AG04449 (cell line): ENCODE measurements at regions not wholly inside any gene's neighbourhood (a gene's known extent, or its start where the extent isn't known, plus 50 kb on each side); places are given as distances from the start of the nearest gene placed in this dataset.

ENCODE experiments used
- CTCF ChIA-PET: fragments of 350-600 bp; formaldehyde crosslinking; extraction: SDS; loops from one replicate; lab custom pipeline; 2021; ENCODE audit warnings: antibody characterized with exemption; lab: Yijun Ruan, JAX
- POLR2A ChIA-PET: fragments of 400-600, 350-600 bp; formaldehyde crosslinking; extraction: SDS; loops from one replicate; lab custom pipeline; 2020; ENCODE audit warnings: antibody characterized with exemption, inconsistent platforms; lab: Yijun Ruan, JAX
- DNase-seq: peaks from one replicate; pipeline ENCODE4 v3.0.0-alpha.2; 2010; ENCODE audit warnings: low read depth, low spot score
- H3K4me3 ChIP-seq: 2 replicates; pipeline ENCODE4 v1.5.1; 2011; ENCODE audit warnings: low read depth, mild to moderate bottlenecking, control low read depth, low read length
- TF ChIP-seq, protein P1 (sequence below): IDR thresholded peaks from one replicate; pipeline ENCODE4 v1.5.1; 2011; ENCODE audit warnings: mild to moderate bottlenecking, moderate library complexity, low read length, control low read depth, inconsistent platforms; ENCODE audit not compliant: insufficient read depth; ENCODE audit errors: missing control alignments

DNA sequence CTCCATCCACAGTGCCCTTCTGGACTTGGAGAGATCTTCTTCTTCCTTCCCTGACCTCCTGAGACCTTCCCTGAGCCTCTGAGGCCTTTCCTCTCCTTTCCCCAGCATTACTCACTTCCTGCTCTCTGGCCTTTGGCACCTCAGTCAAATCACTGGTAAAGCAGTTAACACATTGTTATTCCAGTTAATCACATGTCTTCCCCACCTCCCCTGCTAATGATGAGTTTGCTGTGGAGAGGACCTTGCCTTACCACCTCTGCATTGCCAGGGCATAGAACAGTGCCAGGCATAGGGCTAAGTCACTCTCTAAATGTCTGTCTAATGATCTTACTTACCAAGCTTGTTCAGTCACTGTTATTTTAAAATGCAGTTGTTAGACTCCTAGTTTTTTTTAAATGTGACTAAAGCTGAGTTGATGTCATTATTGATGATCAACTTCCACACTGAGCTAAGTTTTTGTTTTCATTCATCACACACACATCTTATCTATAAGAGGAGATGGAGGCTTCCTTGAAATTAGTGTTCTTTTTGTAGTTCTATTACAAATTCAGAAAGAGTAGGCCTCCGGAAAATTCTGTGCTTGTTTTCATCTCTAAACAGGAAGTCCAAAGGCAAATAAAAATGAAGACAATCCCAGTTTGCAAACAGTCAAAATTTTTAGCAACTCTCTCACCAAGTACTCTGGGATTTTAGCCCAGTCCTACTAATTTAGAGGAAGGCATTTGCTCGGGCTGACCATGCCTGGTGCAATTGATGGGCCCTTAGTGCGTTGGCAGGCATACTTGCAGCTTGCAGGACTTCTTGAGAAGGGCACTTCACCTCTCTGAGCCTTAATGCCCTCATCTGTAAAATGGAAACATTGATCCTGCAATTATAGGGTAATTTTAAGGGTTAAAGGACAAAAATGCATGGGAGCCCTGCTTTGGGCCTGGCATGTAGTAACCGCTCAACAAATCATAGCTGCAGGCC is 113.7 kb upstream of the SPRED2 start:
- CTCF ChIA-PET, result interaction anchor here (1.0 to 3.0 kb wide), 5 partner anchors 22 to 283 kb away, joined by 3 to 12 read pairs (median 4); no protein-coding TSS in a partner anchor
- DNase-seq, result no peak

DNA sequence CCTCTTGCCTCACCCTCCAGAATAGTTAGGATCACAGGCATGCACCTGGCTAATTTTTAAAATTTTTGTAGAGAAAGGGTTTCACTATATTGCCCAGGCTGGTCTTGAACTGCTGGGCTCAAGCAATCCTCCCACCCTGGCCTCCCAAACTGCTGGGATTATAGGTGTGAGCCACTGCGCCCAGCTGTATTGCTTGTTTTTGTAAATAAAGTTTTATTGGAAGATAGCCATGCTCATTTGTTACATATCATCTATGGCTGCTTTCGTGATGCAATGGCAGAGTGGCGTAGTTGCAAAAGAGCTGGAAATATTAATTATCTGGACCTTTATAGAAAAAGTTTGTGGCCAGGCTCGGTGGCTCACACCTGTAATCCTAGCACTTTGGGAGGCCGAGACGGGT is 109.4 kb upstream of the SPRED2 start:
- DNase-seq, result no peak
- ChIA-PET CTCF (interaction anchor here (0.9 to 1.1 kb wide), 2 partner anchors 12 to 277 kb away, joined by 3 read pairs; no protein-coding TSS in a partner anchor), POLR2A (no interaction called here)
- H3K4me3 ChIP-seq, result no peak overlapping the region
- TF ChIP-seq, protein P1, sequence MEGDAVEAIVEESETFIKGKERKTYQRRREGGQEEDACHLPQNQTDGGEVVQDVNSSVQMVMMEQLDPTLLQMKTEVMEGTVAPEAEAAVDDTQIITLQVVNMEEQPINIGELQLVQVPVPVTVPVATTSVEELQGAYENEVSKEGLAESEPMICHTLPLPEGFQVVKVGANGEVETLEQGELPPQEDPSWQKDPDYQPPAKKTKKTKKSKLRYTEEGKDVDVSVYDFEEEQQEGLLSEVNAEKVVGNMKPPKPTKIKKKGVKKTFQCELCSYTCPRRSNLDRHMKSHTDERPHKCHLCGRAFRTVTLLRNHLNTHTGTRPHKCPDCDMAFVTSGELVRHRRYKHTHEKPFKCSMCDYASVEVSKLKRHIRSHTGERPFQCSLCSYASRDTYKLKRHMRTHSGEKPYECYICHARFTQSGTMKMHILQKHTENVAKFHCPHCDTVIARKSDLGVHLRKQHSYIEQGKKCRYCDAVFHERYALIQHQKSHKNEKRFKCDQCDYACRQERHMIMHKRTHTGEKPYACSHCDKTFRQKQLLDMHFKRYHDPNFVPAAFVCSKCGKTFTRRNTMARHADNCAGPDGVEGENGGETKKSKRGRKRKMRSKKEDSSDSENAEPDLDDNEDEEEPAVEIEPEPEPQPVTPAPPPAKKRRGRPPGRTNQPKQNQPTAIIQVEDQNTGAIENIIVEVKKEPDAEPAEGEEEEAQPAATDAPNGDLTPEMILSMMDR, result no peak

More for the DNA sequence above, 113.7 kb upstream of the SPRED2 start:
- H3K4me3 ChIP-seq, result no peak overlapping the region
- TF ChIP-seq, protein P1, result no peak
- POLR2A ChIA-PET, result interaction anchor here (0.7 kb wide), 1 partner anchor 267 kb away, joined by 3 read pairs; no protein-coding TSS in a partner anchor

DNA sequence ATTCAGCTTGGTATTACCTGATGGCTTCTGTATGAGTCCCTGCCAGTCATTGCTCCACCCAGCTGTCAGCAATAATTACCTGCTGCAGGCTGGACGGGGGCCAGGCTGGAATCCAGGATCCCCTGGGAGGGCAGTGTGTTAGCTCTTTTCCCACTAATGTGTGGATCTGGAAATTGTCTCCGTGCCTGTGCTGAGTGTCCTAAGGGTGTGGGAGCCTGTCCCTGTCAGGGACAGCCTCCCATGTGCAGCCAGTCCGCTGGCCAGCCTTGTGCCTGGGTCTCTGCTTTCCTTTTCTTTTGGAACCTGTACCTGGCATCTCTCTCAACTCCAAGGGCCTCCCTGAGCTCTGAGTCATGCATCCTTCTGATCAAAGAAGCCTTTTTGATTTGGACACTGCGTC is 107.2 kb upstream of the SPRED2 start:
- ChIA-PET POLR2A (no interaction called here), CTCF (interaction anchor here (1.0 to 2.3 kb wide), 5 partner anchors 10 to 274 kb away, joined by 3 to 7 read pairs (median 4); no protein-coding TSS in a partner anchor)
- DNase-seq, result no peak
- no peak overlapping the region for H3K4me3 ChIP-seq
- TF ChIP-seq, protein P1, result no peak

DNA sequence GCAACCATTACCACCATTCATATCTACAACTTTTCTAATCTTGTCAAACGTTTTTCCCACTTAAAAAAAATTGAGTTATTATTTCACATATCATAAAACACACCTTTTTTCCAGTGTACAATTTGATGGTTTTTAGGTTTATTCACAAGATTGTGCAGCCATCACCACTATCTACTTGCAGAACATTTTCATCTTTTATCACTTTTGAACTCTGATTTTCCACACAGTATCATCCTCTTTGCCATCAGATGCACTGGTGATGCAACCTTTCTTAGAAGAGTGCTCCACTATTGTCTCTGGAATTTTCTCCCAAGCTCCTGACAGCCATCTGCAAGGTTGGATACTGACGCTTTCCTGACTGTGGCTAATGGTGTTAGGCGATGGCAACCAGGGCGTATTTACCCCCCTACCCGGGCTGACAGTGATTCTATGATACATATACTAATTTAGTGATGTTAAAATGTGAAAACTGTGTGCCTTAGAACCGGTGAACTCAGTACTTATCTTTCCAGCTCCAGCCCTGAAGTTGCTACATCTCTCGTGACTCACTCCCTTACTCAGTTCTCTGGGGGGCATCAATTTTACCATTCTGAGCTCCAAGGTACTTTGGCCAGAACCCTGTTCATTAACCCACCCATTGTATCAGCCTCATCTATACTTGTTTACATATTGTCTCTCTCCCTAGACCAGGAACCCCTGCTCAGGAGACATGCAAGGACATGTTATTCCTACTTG is 105.4 kb upstream of the SPRED2 start:
- POLR2A ChIA-PET, result interaction anchor here (0.8 kb wide), 1 partner anchor 101 kb away, joined by 3 read pairs; no protein-coding TSS in a partner anchor
- CTCF ChIA-PET, result interaction anchor here (1.5 to 1.6 kb wide), 2 partner anchors 11 to 17 kb away, joined by 3 to 4 read pairs; no protein-coding TSS in a partner anchor

DNA sequence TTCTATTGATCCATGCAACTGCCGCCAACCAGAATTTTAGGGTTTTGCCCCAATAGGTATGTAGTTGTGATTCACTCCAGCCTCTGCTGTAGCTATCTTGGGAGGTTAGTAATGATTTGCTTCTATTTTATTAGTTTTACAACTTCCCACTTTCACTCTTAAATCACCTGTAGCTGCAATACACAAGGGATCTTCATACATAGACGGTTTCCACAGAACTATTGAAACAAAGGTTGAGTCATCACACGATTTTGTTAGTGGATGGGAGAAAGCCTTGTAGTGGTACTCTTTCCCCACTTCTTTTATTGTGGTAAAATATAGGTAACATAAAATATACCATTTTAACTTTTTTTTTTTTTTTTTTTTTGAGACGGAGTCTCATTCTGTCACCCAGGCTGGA is 104.2 kb upstream of the SPRED2 start:
- no peak for DNase-seq
- no peak overlapping the region for H3K4me3 ChIP-seq
- CTCF ChIA-PET, result interaction anchor here (1.4 kb wide), 1 partner anchor 11 kb away, joined by 4 read pairs; no protein-coding TSS in a partner anchor
- POLR2A ChIA-PET, result no interaction called here
- TF ChIP-seq, protein P1, result no peak

More for the DNA sequence above, 105.4 kb upstream of the SPRED2 start:
- DNase-seq, result no peak
- H3K4me3 ChIP-seq, result no peak overlapping the region
- TF ChIP-seq, protein P1, result no peak
